Neural cell (in vitro differentiated cells): ENCODE measurements at regions not wholly inside any gene's neighbourhood (a gene's known extent, or its start where the extent isn't known, plus 50 kb on each side); places are given as distances from the start of the nearest gene placed in this dataset.

Experiments used
- EP300 ChIP-seq: fragments of 450-650 bp; conservative IDR thresholded peaks from 2 replicates; pipeline ENCODE4 v1.6.1; 2014; ENCODE audit warnings: antibody characterized with exemption, mild to moderate bottlenecking, moderate library complexity; ENCODE audit not compliant: poor library complexity, severe bottlenecking
- POLR2AphosphoS5 ChIP-seq: IDR thresholded peaks from 2 replicates; pipeline ENCODE4 v1.6.1; 2012
- TAF1 ChIP-seq: IDR thresholded peaks from 2 replicates; pipeline ENCODE4 v1.6.1; 2012; ENCODE audit warnings: low read depth
- TF ChIP-seq, protein P1 (sequence below): fragments of 450-650 bp; IDR thresholded peaks from 2 replicates; pipeline ENCODE4 v1.5.1; 2014; ENCODE audit warnings: antibody characterized with exemption, mild to moderate bottlenecking, moderate library complexity; ENCODE audit not compliant: poor library complexity, severe bottlenecking
- TF ChIP-seq, protein P2 (sequence below): IDR thresholded peaks from 2 replicates; pipeline ENCODE4 v1.6.1; 2012; ENCODE audit warnings: borderline replicate concordance

DNA sequence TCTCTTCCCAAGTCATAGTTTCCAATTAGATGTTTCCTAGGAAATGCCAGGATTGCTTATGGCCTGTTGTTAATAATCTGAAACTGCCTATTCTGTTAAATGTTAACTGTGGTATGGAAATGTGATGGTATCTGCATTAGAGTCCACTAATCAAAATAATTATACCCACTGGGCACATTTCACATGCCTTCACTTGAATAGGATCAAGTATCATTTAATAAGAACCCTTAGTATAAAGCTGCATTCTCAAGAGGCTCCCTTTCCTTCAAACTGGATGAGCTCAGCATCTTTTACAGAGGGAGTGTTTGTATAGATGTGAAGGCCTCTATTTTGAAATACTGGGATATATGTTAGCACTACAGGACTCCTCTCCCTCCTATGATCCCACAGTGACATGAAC is 477.2 kb upstream of the VRK2 start:
- TF ChIP-seq, protein P1, sequence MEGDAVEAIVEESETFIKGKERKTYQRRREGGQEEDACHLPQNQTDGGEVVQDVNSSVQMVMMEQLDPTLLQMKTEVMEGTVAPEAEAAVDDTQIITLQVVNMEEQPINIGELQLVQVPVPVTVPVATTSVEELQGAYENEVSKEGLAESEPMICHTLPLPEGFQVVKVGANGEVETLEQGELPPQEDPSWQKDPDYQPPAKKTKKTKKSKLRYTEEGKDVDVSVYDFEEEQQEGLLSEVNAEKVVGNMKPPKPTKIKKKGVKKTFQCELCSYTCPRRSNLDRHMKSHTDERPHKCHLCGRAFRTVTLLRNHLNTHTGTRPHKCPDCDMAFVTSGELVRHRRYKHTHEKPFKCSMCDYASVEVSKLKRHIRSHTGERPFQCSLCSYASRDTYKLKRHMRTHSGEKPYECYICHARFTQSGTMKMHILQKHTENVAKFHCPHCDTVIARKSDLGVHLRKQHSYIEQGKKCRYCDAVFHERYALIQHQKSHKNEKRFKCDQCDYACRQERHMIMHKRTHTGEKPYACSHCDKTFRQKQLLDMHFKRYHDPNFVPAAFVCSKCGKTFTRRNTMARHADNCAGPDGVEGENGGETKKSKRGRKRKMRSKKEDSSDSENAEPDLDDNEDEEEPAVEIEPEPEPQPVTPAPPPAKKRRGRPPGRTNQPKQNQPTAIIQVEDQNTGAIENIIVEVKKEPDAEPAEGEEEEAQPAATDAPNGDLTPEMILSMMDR: no peak
- TF ChIP-seq EP300: no peak
- TF ChIP-seq TAF1: no peak
- TF ChIP-seq, protein P2, sequence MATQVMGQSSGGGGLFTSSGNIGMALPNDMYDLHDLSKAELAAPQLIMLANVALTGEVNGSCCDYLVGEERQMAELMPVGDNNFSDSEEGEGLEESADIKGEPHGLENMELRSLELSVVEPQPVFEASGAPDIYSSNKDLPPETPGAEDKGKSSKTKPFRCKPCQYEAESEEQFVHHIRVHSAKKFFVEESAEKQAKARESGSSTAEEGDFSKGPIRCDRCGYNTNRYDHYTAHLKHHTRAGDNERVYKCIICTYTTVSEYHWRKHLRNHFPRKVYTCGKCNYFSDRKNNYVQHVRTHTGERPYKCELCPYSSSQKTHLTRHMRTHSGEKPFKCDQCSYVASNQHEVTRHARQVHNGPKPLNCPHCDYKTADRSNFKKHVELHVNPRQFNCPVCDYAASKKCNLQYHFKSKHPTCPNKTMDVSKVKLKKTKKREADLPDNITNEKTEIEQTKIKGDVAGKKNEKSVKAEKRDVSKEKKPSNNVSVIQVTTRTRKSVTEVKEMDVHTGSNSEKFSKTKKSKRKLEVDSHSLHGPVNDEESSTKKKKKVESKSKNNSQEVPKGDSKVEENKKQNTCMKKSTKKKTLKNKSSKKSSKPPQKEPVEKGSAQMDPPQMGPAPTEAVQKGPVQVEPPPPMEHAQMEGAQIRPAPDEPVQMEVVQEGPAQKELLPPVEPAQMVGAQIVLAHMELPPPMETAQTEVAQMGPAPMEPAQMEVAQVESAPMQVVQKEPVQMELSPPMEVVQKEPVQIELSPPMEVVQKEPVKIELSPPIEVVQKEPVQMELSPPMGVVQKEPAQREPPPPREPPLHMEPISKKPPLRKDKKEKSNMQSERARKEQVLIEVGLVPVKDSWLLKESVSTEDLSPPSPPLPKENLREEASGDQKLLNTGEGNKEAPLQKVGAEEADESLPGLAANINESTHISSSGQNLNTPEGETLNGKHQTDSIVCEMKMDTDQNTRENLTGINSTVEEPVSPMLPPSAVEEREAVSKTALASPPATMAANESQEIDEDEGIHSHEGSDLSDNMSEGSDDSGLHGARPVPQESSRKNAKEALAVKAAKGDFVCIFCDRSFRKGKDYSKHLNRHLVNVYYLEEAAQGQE: no peak
- no peak for TF ChIP-seq POLR2AphosphoS5
